ENCODE measurements at regions not wholly inside any gene's neighbourhood (a gene's known extent, or its start where the extent isn't known, plus 50 kb on each side); places are given as distances from the start of the nearest gene placed in this dataset.

- no peaks in the 10 kb centered on the region for H3K9me3 ChIP-seq
- TF ChIP-seq POLR2A (IDR thresholded peaks at IDR 0.05) (no peak), EP300 (IDR thresholded peaks at IDR 0.05) (no peak)
- TF ChIP-seq, protein P1, sequence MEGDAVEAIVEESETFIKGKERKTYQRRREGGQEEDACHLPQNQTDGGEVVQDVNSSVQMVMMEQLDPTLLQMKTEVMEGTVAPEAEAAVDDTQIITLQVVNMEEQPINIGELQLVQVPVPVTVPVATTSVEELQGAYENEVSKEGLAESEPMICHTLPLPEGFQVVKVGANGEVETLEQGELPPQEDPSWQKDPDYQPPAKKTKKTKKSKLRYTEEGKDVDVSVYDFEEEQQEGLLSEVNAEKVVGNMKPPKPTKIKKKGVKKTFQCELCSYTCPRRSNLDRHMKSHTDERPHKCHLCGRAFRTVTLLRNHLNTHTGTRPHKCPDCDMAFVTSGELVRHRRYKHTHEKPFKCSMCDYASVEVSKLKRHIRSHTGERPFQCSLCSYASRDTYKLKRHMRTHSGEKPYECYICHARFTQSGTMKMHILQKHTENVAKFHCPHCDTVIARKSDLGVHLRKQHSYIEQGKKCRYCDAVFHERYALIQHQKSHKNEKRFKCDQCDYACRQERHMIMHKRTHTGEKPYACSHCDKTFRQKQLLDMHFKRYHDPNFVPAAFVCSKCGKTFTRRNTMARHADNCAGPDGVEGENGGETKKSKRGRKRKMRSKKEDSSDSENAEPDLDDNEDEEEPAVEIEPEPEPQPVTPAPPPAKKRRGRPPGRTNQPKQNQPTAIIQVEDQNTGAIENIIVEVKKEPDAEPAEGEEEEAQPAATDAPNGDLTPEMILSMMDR (IDR thresholded peaks at IDR 0.05), result no peak
- DNase-seq (ENCODE audit: low spot score in 2 of 2), result no peak
- 6 to 12% methylated on average over 1 of the region's 1 CpG for WGBS, 2 donors
- no peaks in the 10 kb centered on the region for H3K27me3 ChIP-seq
- H3K4me1 ChIP-seq, result no peaks in the 10 kb centered on the region
- no peak overlapping the region for H3K4me3 ChIP-seq
- H3K36me3 ChIP-seq, result no peaks in the 10 kb centered on the region
- H3K27ac ChIP-seq, result no peak overlapping the region
Measured at GRCh38 chr2:17426743-17427142, 91.5 kb downstream of the RAD51AP2 start.

DNA sequence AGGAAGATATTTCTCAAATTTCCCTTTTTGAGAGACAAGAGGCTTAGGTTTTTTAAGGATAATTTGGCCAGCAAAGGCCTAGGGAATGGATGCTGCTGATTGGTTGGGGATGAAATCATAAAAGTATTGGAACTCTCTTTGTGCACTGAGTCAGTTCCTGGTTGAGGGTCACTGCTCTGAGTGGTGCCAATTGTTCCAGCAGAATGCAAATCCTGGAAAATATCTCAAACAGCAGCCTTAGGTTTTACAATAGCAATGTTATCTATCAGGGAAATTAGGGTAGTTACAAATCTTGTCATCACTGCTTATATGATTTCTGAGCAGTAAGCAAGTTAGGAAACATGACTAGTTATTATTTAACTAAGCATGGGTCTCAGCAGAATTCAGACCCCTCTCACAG, 96.2 kb downstream of the RAD51AP2 start:
- H3K4me3 ChIP-seq, result no peak overlapping the region
- DNase-seq (ENCODE audit: low spot score in 2 of 2), result no peak
- H3K27ac ChIP-seq, result no peak overlapping the region
- TF ChIP-seq, protein P1 (IDR thresholded peaks at IDR 0.05), result no peak
- no peak for TF ChIP-seq POLR2A (IDR thresholded peaks at IDR 0.05)
- no peak for TF ChIP-seq EP300 (IDR thresholded peaks at IDR 0.05)
- H3K9me3 ChIP-seq, result no peaks in the 10 kb centered on the region
- no peaks in the 10 kb centered on the region for H3K27me3 ChIP-seq
- H3K4me1 ChIP-seq, result no peaks in the 10 kb centered on the region
- no peaks in the 10 kb centered on the region for H3K36me3 ChIP-seq

- no peak overlapping the region for H3K4me3 ChIP-seq
- TF ChIP-seq, protein P1 (IDR thresholded peaks at IDR 0.05), result no peak
- TF ChIP-seq POLR2A (IDR thresholded peaks at IDR 0.05) (no peak), EP300 (IDR thresholded peaks at IDR 0.05) (no peak)
- no peaks in the 10 kb centered on the region for H3K9me3 ChIP-seq
- H3K27ac ChIP-seq, result no peak overlapping the region
- WGBS, 2 donors, result 91 to 92% methylated on average over 3 of the region's 3 CpGs
- no peaks in the 10 kb centered on the region for H3K36me3 ChIP-seq
- H3K27me3 ChIP-seq, result no peaks in the 10 kb centered on the region
- no peaks in the 10 kb centered on the region for H3K4me1 ChIP-seq
- DNase-seq (ENCODE audit: low spot score in 2 of 2), result no peak
Measured at GRCh38 chr2:17416884-17417391, 101.3 kb downstream of the RAD51AP2 start.

DNA sequence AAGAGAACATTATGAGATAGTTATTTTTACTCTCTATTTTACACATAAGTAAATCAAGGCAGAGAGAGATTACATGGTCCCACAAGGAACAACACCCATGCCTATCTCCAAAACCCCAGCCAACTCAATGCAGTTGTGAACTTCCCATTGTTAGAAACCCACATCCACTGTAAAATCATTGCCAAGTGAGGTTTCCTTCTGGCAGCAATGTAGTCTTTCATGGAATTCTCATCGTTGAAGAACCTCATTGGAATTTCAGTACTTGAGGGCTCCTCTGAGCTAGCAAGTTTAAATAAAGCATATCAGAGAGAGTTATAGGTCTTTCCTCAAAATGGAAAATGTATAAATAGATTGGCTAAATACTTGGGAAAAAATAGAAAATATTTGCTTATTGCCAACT, 105.2 kb downstream of the RAD51AP2 start:
- H3K4me1 ChIP-seq, result no peaks in the 10 kb centered on the region
- no peak overlapping the region for H3K4me3 ChIP-seq
- H3K27ac ChIP-seq, result no peak overlapping the region
- no peak for DNase-seq (ENCODE audit: low spot score in 2 of 2)
- no peaks in the 10 kb centered on the region for H3K36me3 ChIP-seq
- H3K9me3 ChIP-seq, result no peaks in the 10 kb centered on the region
- H3K27me3 ChIP-seq, result no peaks in the 10 kb centered on the region
- no peak for TF ChIP-seq EP300 (IDR thresholded peaks at IDR 0.05)
- WGBS, 2 donors, result 42 to 54% methylated on average over 1 of the region's 1 CpG

GRCh38 chr2:17401096-17401495, 117.1 kb downstream of the RAD51AP2 start:
- Histone ChIP-seq H3K27me3 (no peaks in the 10 kb centered on the region), H3K27ac (no peak overlapping the region), H3K4me3 (no peak overlapping the region), H3K4me1 (no peaks in the 10 kb centered on the region), H3K9me3 (peaks cover 0 to 27% (median 3%) of the 10 kb centered on the region in 4 donors), H3K36me3 (no peaks in the 10 kb centered on the region)
- WGBS, 2 donors, result 11 to 13% methylated on average over 1 of the region's 1 CpG
- TF ChIP-seq EP300 (IDR thresholded peaks at IDR 0.05), result no peak
- no peak for TF ChIP-seq POLR2A (IDR thresholded peaks at IDR 0.05)
- TF ChIP-seq, protein P1 (IDR thresholded peaks at IDR 0.05), result no peak
- no peak for DNase-seq (ENCODE audit: low spot score in 2 of 2)

GRCh38 chr2:17398770-17399169, 119.5 kb downstream of the RAD51AP2 start:
- Histone ChIP-seq H3K36me3 (no peaks in the 10 kb centered on the region), H3K4me3 (no peak overlapping the region), H3K4me1 (no peaks in the 10 kb centered on the region), H3K27me3 (no peaks in the 10 kb centered on the region), H3K9me3 (peaks cover 0 to 18% (median 3%) of the 10 kb centered on the region in 4 donors), H3K27ac (no peak overlapping the region)
- no peak for DNase-seq (ENCODE audit: low spot score in 2 of 2)
- no peak for TF ChIP-seq POLR2A (IDR thresholded peaks at IDR 0.05)
- no peak for TF ChIP-seq EP300 (IDR thresholded peaks at IDR 0.05)
- TF ChIP-seq, protein P1 (IDR thresholded peaks at IDR 0.05), result no peak
- WGBS, 2 donors, result 95 to 96% methylated on average over 2 of the region's 2 CpGs
